GM21825 (cell line): ENCODE measurements at regions not wholly inside any gene's neighbourhood (a gene's known extent, or its start where the extent isn't known, plus 50 kb on each side); places are given as distances from the start of the nearest gene placed in this dataset.

ENCODE experiments used
- ATAC-seq: cut with Tn5 transposase; IDR thresholded peaks from one replicate; pipeline ENCODE4 v1.9.1; 2021; ENCODE audit warnings: mild to moderate bottlenecking, moderate library complexity; ENCODE audit not compliant: unreplicated experiment

DNA sequence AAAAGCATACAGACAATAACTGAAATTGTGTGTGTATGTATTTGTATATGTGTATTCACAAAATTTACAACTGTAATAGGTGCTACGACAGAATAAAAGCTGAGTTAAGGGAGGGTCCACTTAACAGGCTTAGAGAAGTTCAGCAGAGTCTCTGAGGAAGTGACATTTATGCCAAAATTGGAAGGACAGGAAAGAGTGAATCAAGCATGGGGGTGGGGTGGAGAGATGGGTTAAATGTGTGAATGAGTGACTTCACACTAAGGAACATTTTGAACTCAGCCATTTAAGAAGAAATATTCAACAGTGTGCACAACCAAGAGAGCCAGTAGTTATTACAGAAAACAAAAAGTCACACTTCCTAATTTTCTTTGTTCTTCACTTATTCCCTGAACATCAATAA, 53.8 kb upstream of the RGS1 start:
- ATAC-seq = no peak

DNA sequence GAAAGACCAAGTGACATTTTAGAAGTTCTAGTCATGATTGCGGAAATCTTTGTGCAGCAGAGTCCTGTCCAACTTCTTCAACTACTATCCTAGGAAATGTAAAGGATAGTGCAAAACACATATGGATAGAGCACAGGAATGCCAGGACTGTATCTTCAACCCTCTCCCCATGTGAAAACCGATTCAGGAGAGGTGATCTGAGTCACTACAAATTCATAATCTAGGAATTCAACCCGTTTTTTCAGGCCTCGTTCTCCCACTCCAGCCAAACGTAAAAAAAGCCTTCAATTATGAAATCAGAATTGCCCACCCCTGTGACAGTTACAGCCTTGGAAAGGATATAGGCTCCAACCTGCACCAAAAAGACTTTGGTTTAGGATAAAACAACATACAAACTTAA, 52.9 kb upstream of the RGS1 start:
- ATAC-seq = no peak

DNA sequence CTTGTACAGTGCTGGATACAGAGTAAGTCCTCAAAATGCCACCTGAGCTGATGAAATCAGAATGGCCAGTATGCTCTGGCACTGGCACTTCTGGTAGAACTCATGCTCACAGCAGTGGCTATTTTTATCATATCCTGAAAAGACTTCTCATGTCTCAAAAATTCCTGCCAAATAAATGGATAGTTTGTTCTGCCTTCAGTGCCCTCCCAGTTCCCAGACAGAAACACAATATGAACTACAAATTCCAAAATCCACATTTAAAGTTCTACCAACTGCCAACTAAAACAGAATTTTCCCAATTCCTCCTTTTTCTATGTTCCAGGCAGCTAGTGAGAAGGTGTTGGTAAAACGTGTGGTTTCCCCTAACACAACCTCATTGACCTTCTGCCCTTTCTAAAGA, 51.4 kb upstream of the RGS1 start:
- no peak for ATAC-seq
